ENCODE measurements at regions not wholly inside any gene's neighbourhood (a gene's known extent, or its start where the extent isn't known, plus 50 kb on each side); places are given as distances from the start of the nearest gene placed in this dataset.

GRCh38 chr6:42502990-42503389, 51.3 kb upstream of the TRERF1 start:
- Histone ChIP-seq H3K4me1 (ENCODE audit: control insufficient read depth, extremely low read depth, insufficient read depth, low read length) (peaks cover 3% of the 10 kb centered on the region), H4K20me1 (replicated peaks; ENCODE audit: control insufficient read depth, extremely low read depth, insufficient read depth, low read length) (no peaks in the 10 kb centered on the region), H3K9ac (replicated peaks; ENCODE audit: extremely low read depth, insufficient read depth, low read length) (no peak overlapping the region), H3K9me1 (replicated peaks; ENCODE audit: control insufficient read depth, extremely low read depth, insufficient read depth, low read length) (no peaks in the 10 kb centered on the region), H3K4me3 (replicated peaks in 1 of 3; ENCODE audit: insufficient read depth in 1 of 3, low read depth in 1 of 3, low read length in 3 of 3) (no peak overlapping the region), H3K9me3 (replicated peaks; ENCODE audit: control insufficient read depth, insufficient read depth, low read length) (no peaks in the 10 kb centered on the region), H3K27ac (ENCODE audit: insufficient read depth, low read depth, low read length) (no peak overlapping the region), H3K36me3 (ENCODE audit: control insufficient read depth in 2 of 2, extremely low read depth in 1 of 2, insufficient read depth in 2 of 2, low read length in 2 of 2) (no peaks in the 10 kb centered on the region), H2AFZ (ENCODE audit: low read depth, low read length) (no peak overlapping the region), H3K27me3 (ENCODE audit: control insufficient read depth in 2 of 2, insufficient read depth in 2 of 2, low read length in 2 of 2) (peaks cover 4 to 5% of the 10 kb centered on the region in 2 experiments), H3K79me2 (ENCODE audit: control insufficient read depth, insufficient read depth, low read length) (no peaks in the 10 kb centered on the region), H3K4me2 (ENCODE audit: insufficient read depth, low read length) (no peak overlapping the region)
- dilution Hi-C loops (cut with MboI; ENCODE audit: extremely low pct_ligation_motif_present, low sequenced_read_pairs) (no loop called here), intact Hi-C loops (cut with micrococcal nuclease) (no loop called here)
- DNase-seq (ENCODE audit: low read depth, low spot score) (no peak), FAIRE-seq (no peak)
- CTCF ChIA-PET, result no interaction called here
- TF ChIP-seq CTCF (IDR thresholded peaks at IDR 0.05; ENCODE audit: extremely low read depth in 1 of 2, insufficient read depth in 1 of 2, low read depth in 1 of 2, low read length in 2 of 2) (no peak), FOS (IDR thresholded peaks at IDR 0.05; ENCODE audit: borderline replicate concordance, insufficient read depth, low read length) (no peak)
- POLR2A ChIA-PET, result no interaction called here
- no TSS peak for BruUV-seq (replicated peaks)

GRCh38 chr6:42502127-42502526, 50.4 kb upstream of the TRERF1 start:
- TF ChIP-seq POLR2AphosphoS5 (IDR thresholded peaks at IDR 0.05; ENCODE audit: insufficient read depth, low read depth, low read length), result no peak
- TF ChIP-seq GATA2 (IDR thresholded peaks at IDR 0.05; ENCODE audit: insufficient read depth, insufficient read length, low read depth, low read length), result no peak
- no peak for TF ChIP-seq POLR2A (IDR thresholded peaks at IDR 0.05; ENCODE audit: low read depth, low read length)
- TF ChIP-seq CTCF (IDR thresholded peaks at IDR 0.05; ENCODE audit: extremely low read depth in 1 of 2, insufficient read depth in 1 of 2, low read depth in 1 of 2, low read length in 2 of 2), result no peak
- TF ChIP-seq MYC (IDR thresholded peaks at IDR 0.05; ENCODE audit: low read depth, low read length), result no peak
- TF ChIP-seq FOS (IDR thresholded peaks at IDR 0.05; ENCODE audit: borderline replicate concordance, insufficient read depth, low read length), result no peak
- no peak for TF ChIP-seq JUN (IDR thresholded peaks at IDR 0.05; ENCODE audit: borderline replicate concordance, insufficient read depth, insufficient read length, low read depth)
- no peak for TF ChIP-seq EZH2 (IDR thresholded peaks at IDR 0.05; ENCODE audit: borderline replicate concordance, low read depth, low read length, severe bottlenecking)
- TF ChIP-seq MAX (IDR thresholded peaks at IDR 0.05; ENCODE audit: insufficient read depth, insufficient read length), result no peak
- POLR2A ChIA-PET, result no interaction called here
- no peak overlapping the region for H3K4me3 ChIP-seq (replicated peaks in 1 of 3; ENCODE audit: insufficient read depth in 1 of 3, low read depth in 1 of 3, low read length in 3 of 3)
- dilution Hi-C loops (cut with MboI; ENCODE audit: extremely low pct_ligation_motif_present, low sequenced_read_pairs) (no loop called here), intact Hi-C loops (cut with micrococcal nuclease) (no loop called here)
- H3K4me2 ChIP-seq (ENCODE audit: insufficient read depth, low read length), result no peak overlapping the region
- no peaks in the 10 kb centered on the region for H3K36me3 ChIP-seq (ENCODE audit: control insufficient read depth in 2 of 2, extremely low read depth in 1 of 2, insufficient read depth in 2 of 2, low read length in 2 of 2)
- no peaks in the 10 kb centered on the region for H4K20me1 ChIP-seq (replicated peaks; ENCODE audit: control insufficient read depth, extremely low read depth, insufficient read depth, low read length)
- H3K9ac ChIP-seq (replicated peaks; ENCODE audit: extremely low read depth, insufficient read depth, low read length), result no peak overlapping the region
- no peak overlapping the region for H3K27ac ChIP-seq (ENCODE audit: insufficient read depth, low read depth, low read length)
- H2AFZ ChIP-seq (ENCODE audit: low read depth, low read length), result no peak overlapping the region
- CTCF ChIA-PET, result interaction anchor here (0.8 to 0.9 kb wide), 3 partner anchors 11 to 46 kb away, joined by 3 to 4 read pairs (median 4); no protein-coding TSS in a partner anchor
- H3K27me3 ChIP-seq (ENCODE audit: control insufficient read depth in 2 of 2, insufficient read depth in 2 of 2, low read length in 2 of 2), result peaks cover 5 to 6% of the 10 kb centered on the region in 2 experiments
- peaks cover 3% of the 10 kb centered on the region for H3K4me1 ChIP-seq (ENCODE audit: control insufficient read depth, extremely low read depth, insufficient read depth, low read length)
- BruUV-seq (replicated peaks), result no TSS peak
- DNase-seq (ENCODE audit: low read depth, low spot score) (no peak), FAIRE-seq (no peak)
- no peaks in the 10 kb centered on the region for H3K9me1 ChIP-seq (replicated peaks; ENCODE audit: control insufficient read depth, extremely low read depth, insufficient read depth, low read length)
- no peaks in the 10 kb centered on the region for H3K79me2 ChIP-seq (ENCODE audit: control insufficient read depth, insufficient read depth, low read length)
- no peaks in the 10 kb centered on the region for H3K9me3 ChIP-seq (replicated peaks; ENCODE audit: control insufficient read depth, insufficient read depth, low read length)

All from endothelial cell of umbilical vein (primary cell).